HFFc6 (cell line): ENCODE measurements at regions not wholly inside any gene's neighbourhood (a gene's known extent, or its start where the extent isn't known, plus 50 kb on each side); places are given as distances from the start of the nearest gene placed in this dataset.

Experiments
- DNase-seq: peaks from one replicate; pipeline ENCODE4 v3.0.0-alpha.2; 2018
- H3K27ac Mint-ChIP-seq: 2 replicates; pipeline ENCODE4 v1.8.0; 2020; ENCODE audit warnings: mild to moderate bottlenecking, mixed read lengths
- H3K27me3 Mint-ChIP-seq: 2 replicates; pipeline ENCODE4 v1.8.0; 2021; ENCODE audit warnings: mild to moderate bottlenecking, moderate library complexity, mixed read lengths; ENCODE audit not compliant: insufficient read depth
- H3K36me3 Mint-ChIP-seq: 2 replicates; pipeline ENCODE4 v1.8.0; 2021; ENCODE audit warnings: low read depth, mixed read lengths
- H3K4me1 Mint-ChIP-seq: 2 replicates; pipeline ENCODE4 v1.8.0; 2020; ENCODE audit warnings: low read depth, mixed read lengths
- H3K4me3 Mint-ChIP-seq: 2 replicates; pipeline ENCODE4 v1.8.0; 2020; ENCODE audit warnings: mild to moderate bottlenecking, moderate library complexity, mixed read lengths
- H3K9me3 Mint-ChIP-seq: 2 replicates; pipeline ENCODE4 v1.8.0; 2020; ENCODE audit warnings: mild to moderate bottlenecking, mixed read lengths
- TF ChIP-seq, protein P1 (sequence below): fragments of 200-600 bp; sonication (generic); IDR thresholded peaks from 2 replicates; pipeline ENCODE4 v1.5.0; 2021; ENCODE audit warnings: antibody characterized with exemption, mild to moderate bottlenecking

DNA sequence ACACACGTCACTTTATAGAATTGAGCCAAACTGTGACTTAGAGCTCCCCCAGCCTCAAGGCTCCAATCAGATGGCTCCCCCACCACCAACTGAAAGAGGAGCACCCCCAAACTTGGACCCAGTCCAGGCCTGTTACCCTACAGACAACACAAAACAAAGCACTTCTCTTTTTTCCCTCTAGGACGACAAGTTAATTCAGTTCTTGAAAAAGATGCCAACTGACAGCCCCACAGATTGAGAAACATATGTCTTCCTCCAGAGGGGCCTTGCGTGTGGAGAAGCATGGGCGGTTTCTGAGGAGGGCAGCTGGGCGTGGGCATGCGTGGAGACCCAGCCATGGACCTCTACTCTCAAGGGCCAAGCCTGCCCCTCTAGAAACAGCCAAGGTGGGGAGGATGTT is 229.5 kb downstream of the SHQ1 start:
- no peaks in the 10 kb centered on the region for H3K4me1 Mint-ChIP-seq
- H3K36me3 Mint-ChIP-seq: no peaks in the 10 kb centered on the region
- H3K4me3 Mint-ChIP-seq: no peak overlapping the region
- no peak overlapping the region for H3K27ac Mint-ChIP-seq
- peaks cover 19% of the 10 kb centered on the region for H3K27me3 Mint-ChIP-seq
- no peak for DNase-seq
- TF ChIP-seq, protein P1, sequence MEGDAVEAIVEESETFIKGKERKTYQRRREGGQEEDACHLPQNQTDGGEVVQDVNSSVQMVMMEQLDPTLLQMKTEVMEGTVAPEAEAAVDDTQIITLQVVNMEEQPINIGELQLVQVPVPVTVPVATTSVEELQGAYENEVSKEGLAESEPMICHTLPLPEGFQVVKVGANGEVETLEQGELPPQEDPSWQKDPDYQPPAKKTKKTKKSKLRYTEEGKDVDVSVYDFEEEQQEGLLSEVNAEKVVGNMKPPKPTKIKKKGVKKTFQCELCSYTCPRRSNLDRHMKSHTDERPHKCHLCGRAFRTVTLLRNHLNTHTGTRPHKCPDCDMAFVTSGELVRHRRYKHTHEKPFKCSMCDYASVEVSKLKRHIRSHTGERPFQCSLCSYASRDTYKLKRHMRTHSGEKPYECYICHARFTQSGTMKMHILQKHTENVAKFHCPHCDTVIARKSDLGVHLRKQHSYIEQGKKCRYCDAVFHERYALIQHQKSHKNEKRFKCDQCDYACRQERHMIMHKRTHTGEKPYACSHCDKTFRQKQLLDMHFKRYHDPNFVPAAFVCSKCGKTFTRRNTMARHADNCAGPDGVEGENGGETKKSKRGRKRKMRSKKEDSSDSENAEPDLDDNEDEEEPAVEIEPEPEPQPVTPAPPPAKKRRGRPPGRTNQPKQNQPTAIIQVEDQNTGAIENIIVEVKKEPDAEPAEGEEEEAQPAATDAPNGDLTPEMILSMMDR: no peak
- H3K9me3 Mint-ChIP-seq: peaks cover 8% of the 10 kb centered on the region

DNA sequence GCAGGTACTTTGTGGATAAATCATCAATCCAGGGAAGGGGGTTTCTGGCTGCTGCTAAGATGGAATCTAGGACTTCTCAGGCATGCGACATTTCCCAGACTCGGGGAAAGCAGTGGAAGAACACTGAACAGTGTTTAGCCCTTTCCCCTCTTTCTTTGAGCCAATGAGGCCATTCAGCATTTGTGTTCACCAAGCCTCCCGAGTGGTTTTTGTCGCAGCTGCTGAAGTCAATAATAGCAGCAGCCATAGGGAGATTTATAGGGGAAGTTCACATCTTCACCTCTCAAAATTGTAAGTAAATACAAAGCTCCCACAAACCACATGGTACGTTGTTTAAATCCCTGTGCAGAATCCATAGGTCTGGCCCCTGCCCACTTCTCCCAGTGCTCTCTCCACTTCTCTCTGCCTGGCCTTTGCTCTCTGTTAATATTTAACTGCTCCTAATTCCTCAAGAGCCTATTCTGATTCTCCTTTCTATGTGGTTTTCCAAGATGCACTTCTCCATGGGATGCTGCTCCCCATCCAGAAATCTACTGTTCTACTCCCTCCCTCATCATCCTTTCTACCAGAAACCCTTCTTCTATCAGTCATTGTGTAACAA is 230.7 kb downstream of the SHQ1 start:
- Mint-ChIP-seq H3K9me3 (peaks cover 8% of the 10 kb centered on the region), H3K27me3 (peaks cover 19% of the 10 kb centered on the region), H3K36me3 (no peaks in the 10 kb centered on the region), H3K4me3 (no peak overlapping the region), H3K27ac (no peak overlapping the region), H3K4me1 (no peaks in the 10 kb centered on the region)
- TF ChIP-seq, protein P1: no peak
- DNase-seq: no peak

DNA sequence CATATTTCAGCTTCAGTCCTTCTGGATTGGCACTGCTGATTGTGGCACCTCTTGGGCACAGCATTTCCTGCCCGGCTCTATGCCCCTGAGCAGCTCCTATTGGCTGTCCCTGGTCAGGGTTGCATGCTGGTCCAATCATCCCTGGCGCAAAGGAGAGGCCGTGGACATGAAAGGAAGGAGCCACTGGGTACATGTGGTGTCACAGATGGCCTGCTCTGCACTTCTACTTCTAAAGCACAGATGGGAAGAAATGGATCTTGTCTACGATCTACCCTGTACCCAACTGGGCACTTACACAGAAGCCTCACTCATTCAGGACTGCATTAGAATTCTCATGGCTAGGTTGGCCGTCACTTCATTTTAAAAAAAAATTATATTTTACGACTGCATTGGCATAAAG is 232.5 kb downstream of the SHQ1 start:
- Mint-ChIP-seq H3K27ac (no peak overlapping the region), H3K4me1 (no peaks in the 10 kb centered on the region), H3K36me3 (no peaks in the 10 kb centered on the region), H3K27me3 (peaks cover 21% of the 10 kb centered on the region), H3K4me3 (no peak overlapping the region), H3K9me3 (peaks cover 8% of the 10 kb centered on the region)
- TF ChIP-seq, protein P1: no peak
- no peak for DNase-seq

DNA sequence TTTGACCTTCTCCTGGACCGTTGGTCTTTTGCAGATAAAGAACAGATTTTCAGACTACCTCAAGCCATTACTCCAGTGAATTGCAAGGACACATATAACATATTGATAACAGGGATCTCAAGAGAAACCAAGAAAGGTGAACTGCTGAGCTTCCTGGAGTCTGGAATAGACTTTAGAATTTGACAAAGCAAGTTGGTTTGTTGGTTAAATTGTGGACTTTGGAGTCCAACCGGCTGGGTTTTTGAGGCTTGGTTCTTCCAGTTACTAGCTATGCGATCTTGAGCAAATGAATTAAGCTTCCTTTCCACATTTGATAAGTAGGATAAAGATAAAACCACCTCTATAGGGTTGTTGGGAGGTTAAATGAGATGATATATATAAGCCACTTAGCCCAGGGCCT is 233.1 kb downstream of the SHQ1 start:
- no peak overlapping the region for H3K4me3 Mint-ChIP-seq
- H3K27ac Mint-ChIP-seq: no peak overlapping the region
- TF ChIP-seq, protein P1: no peak
- no peaks in the 10 kb centered on the region for H3K4me1 Mint-ChIP-seq
- no peak for DNase-seq
- H3K9me3 Mint-ChIP-seq: peaks cover 8% of the 10 kb centered on the region
- no peaks in the 10 kb centered on the region for H3K36me3 Mint-ChIP-seq
- H3K27me3 Mint-ChIP-seq: peaks cover 25% of the 10 kb centered on the region

DNA sequence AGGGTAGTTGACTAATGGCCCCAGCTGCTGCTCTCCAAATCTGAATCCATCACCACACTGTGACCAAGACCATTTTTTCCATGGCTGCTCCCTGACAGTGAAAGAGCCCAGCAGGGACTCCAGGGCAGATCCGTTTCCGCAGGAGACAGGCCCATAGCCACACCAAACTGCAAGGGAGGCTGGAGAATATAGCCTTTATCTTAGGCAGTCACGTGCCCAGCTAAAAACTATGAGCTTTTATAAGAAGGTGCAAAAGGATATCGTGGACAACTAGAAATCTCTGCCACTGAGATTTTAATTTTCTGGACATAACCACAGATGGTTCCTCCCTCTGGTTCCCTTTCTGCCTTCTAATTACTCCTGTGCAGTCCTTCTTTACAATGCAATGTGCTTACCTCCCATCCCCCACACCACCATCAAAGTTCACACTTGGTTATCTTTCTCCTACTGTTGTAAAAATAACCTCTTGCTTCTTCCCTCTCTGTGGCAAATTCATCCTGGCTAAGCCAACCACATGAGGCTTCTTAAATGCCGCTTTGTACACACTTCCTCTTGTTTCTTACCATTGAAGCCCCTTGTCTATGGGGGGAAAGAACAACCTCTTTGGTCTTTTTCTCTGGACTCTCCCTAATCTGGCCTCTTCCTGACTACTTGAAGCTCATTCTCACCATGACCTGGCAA is 233.7 kb downstream of the SHQ1 start:
- TF ChIP-seq, protein P1: no peak
- H3K9me3 Mint-ChIP-seq: peaks cover 8% of the 10 kb centered on the region
- H3K4me3 Mint-ChIP-seq: no peak overlapping the region
- DNase-seq: no peak
- H3K36me3 Mint-ChIP-seq: no peaks in the 10 kb centered on the region
- no peak overlapping the region for H3K27ac Mint-ChIP-seq
- peaks cover 26% of the 10 kb centered on the region for H3K27me3 Mint-ChIP-seq
- no peaks in the 10 kb centered on the region for H3K4me1 Mint-ChIP-seq
